Neuronal stem cell (in vitro differentiated cells): ENCODE measurements at regions not wholly inside any gene's neighbourhood (a gene's known extent, or its start where the extent isn't known, plus 50 kb on each side); places are given as distances from the start of the nearest gene placed in this dataset.
A peak's percentile ranks its signal among the peaks of the same experiment; 100 is the strongest.

Experiments
- DNase-seq: peaks from one replicate; pipeline ENCODE4 v3.0.0-alpha.2; 2013; ENCODE audit warnings: low spot score
- H2AFZ ChIP-seq: one replicate; pipeline ENCODE4 v1.6.1; 2013; ENCODE audit warnings: mild to moderate bottlenecking, low read length, inconsistent platforms
- H2AK5ac ChIP-seq: 2 replicates; pipeline ENCODE4 v1.6.1; 2013; ENCODE audit warnings: low read depth, mild to moderate bottlenecking, inconsistent platforms, low read length, moderate library complexity, mixed read lengths
- H2BK120ac ChIP-seq: 2 replicates; pipeline ENCODE4 v1.6.1; 2013; ENCODE audit warnings: low read depth, mild to moderate bottlenecking, inconsistent platforms, low read length, moderate library complexity, mixed read lengths
- H2BK12ac ChIP-seq: one replicate; pipeline ENCODE4 v1.6.1; 2013; ENCODE audit warnings: low read length, inconsistent platforms
- H2BK15ac ChIP-seq: 2 replicates; pipeline ENCODE4 v1.6.1; 2013; ENCODE audit warnings: mild to moderate bottlenecking, low read length, inconsistent platforms, mixed read lengths
- H2BK5ac ChIP-seq: one replicate; pipeline ENCODE4 v1.6.1; 2013; ENCODE audit warnings: inconsistent platforms, mild to moderate bottlenecking, low read length, moderate library complexity
- H3K14ac ChIP-seq: one replicate; pipeline ENCODE4 v1.6.1; 2013; ENCODE audit warnings: low read length, inconsistent platforms
- H3K18ac ChIP-seq: 2 replicates; pipeline ENCODE4 v1.6.1; 2013; ENCODE audit warnings: low read length, inconsistent platforms
- H3K23ac ChIP-seq: 2 replicates; pipeline ENCODE4 v1.6.1; 2013; ENCODE audit warnings: low read depth, mild to moderate bottlenecking, mixed read lengths, low read length, inconsistent platforms; ENCODE audit not compliant: poor library complexity
- H3K27ac ChIP-seq: replicated peaks from 3 replicates; pipeline ENCODE4 v1.5.1; 2013; ENCODE audit warnings: low read length, inconsistent platforms
- H3K27me3 ChIP-seq, 3 experiments: 2 replicates each; pipeline ENCODE4 v1.6.1; 2013; ENCODE audit warnings: low read length in 3 of 3, mild to moderate bottlenecking in 2 of 3, inconsistent platforms in 1 of 3, low read depth in 1 of 3, mixed read lengths in 1 of 3, moderate library complexity in 1 of 3; ENCODE audit not compliant: control insufficient read depth in 3 of 3, insufficient read depth in 3 of 3
- H3K36me3 ChIP-seq, 2 donors: replicated peaks in 1 of 2; 2 replicates each; pipeline ENCODE4 v1.6.1; 2013; ENCODE audit warnings: low read length in 2 of 2; ENCODE audit not compliant: control insufficient read depth in 2 of 2, insufficient read depth in 2 of 2
- H3K4ac ChIP-seq: 2 replicates; pipeline ENCODE4 v1.6.1; 2013; ENCODE audit warnings: inconsistent platforms, mild to moderate bottlenecking, low read length, moderate library complexity
- H3K4me1 ChIP-seq, 2 donors: 1 replicate in 1 of 2; 2 replicates in 1 of 2; pipeline ENCODE4 v1.6.1; 2013; ENCODE audit warnings: low read length in 2 of 2, low read depth in 1 of 2; ENCODE audit not compliant: control insufficient read depth in 2 of 2, insufficient read depth in 1 of 2
- H3K4me2 ChIP-seq: one replicate; pipeline ENCODE4 v1.6.1; 2013; ENCODE audit warnings: mild to moderate bottlenecking, low read length, inconsistent platforms; ENCODE audit not compliant: insufficient read depth, poor library complexity, severe bottlenecking
- H3K4me3 ChIP-seq, 2 donors: 2 replicates each; pipeline ENCODE4 v1.5.1; 2013; ENCODE audit warnings: low read length in 2 of 2, mild to moderate bottlenecking in 2 of 2, inconsistent platforms in 1 of 2, moderate library complexity in 1 of 2
- H3K79me1 ChIP-seq: one replicate; pipeline ENCODE4 v1.6.1; 2013; ENCODE audit warnings: low read depth, mild to moderate bottlenecking, inconsistent platforms, low read length, moderate library complexity
- H3K9ac ChIP-seq: one replicate; pipeline ENCODE4 v1.6.1; 2013; ENCODE audit warnings: mild to moderate bottlenecking, low read depth, low read length, inconsistent platforms; ENCODE audit not compliant: poor library complexity
- H3K9me3 ChIP-seq, 2 donors: replicated peaks in 1 of 2; 2 replicates each; pipeline versions ENCODE3 to v1.6.1; 2013; ENCODE audit warnings: low read length in 2 of 2, mild to moderate bottlenecking in 2 of 2, inconsistent platforms in 1 of 2, low read depth in 1 of 2, mixed read lengths in 1 of 2, moderate library complexity in 1 of 2; ENCODE audit not compliant: control insufficient read depth in 2 of 2, insufficient read depth in 1 of 2
- H4K8ac ChIP-seq: one replicate; pipeline ENCODE4 v1.6.1; 2013; ENCODE audit warnings: low read depth, mild to moderate bottlenecking, inconsistent platforms, low read length, moderate library complexity
- H4K91ac ChIP-seq: one replicate; pipeline ENCODE4 v1.6.1; 2013; ENCODE audit warnings: low read length, low read depth, mild to moderate bottlenecking, inconsistent platforms; ENCODE audit not compliant: poor library complexity
- WGBS, 2 donors: extraction: QIAGEN DNeasy Blood & Tissue Kit; methylation state at CpG; one replicate each; pipeline ENCODE4 v1.1.7; 2013; ENCODE audit warnings: missing lambda C conversion rate in 2 of 2, mixed read lengths in 1 of 2; ENCODE audit not compliant: insufficient read length in 2 of 2, insufficient replicate concordance in 1 of 2; ENCODE audit errors: extremely low coverage in 2 of 2; 5-methylcytosine and 5-hydroxymethylcytosine counted together

DNA sequence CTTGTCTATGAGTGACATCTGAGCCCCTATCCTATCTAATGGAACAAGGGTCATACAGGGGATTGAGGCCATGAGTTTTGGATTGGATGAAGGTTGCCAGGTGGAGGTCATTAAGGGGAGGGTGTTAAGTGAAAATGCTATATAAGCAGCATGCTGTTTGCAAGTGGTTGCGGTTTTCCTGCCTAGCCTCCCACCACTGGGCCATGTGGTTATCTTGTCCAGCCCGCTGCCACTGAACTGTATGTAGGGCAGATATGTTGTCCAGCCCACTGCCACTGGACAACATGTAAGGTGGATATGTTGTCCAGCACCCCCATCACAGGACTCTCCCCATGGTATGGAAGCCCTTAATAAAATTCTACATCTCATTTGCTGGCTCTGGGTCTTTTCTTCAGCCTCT is 200.0 kb downstream of the FGF10 start:
- Histone ChIP-seq H2BK15ac (no peak overlapping the region), H4K8ac (no peak overlapping the region), H3K27ac (no peak overlapping the region), H3K4me2 (no peak overlapping the region), H2AK5ac (no peak overlapping the region), H3K4me3 (no peak overlapping the region), H3K18ac (no peak overlapping the region), H3K9ac (no peak overlapping the region), H2AFZ (no peak overlapping the region), H3K4ac (no peak overlapping the region), H3K36me3 (no peaks in the 10 kb centered on the region), H2BK12ac (no peak overlapping the region), H3K14ac (no peak overlapping the region), H2BK5ac (no peak overlapping the region), H3K79me1 (no peaks in the 10 kb centered on the region), H4K91ac (no peak overlapping the region), H3K9me3 (no peaks in the 10 kb centered on the region), H3K4me1 (no peaks in the 10 kb centered on the region), H3K27me3 (no peaks in the 10 kb centered on the region), H2BK120ac (no peak overlapping the region), H3K23ac (no peak overlapping the region)
- no CpG with 5 or more reads among the region's 2 CpGs for WGBS, 2 donors
- DNase-seq, result no peak

DNA sequence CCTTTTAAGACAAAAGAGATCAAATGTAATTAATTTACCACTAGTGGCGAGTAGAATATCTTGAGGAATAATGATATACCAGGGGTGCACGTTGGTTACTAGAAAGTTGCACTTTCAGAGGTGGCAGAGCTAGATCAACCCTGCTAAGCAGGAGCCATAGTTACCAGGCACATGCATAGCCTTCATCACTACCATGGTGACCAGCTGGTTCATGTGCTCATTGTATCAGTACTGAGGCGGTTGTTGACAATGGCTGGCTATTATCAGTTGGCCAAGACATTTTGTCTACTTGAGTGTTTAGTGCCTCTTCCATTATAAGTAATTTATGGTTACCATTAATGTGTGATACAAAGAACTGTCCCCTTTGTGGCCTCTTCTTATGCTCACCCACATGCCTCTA is 201.2 kb downstream of the FGF10 start:
- Histone ChIP-seq H4K91ac (no peak overlapping the region), H3K79me1 (no peaks in the 10 kb centered on the region), H2AFZ (no peak overlapping the region), H3K9ac (no peak overlapping the region), H3K14ac (no peak overlapping the region), H3K4me2 (no peak overlapping the region), H3K4me3 (no peak overlapping the region), H2BK12ac (no peak overlapping the region), H3K4me1 (no peaks in the 10 kb centered on the region), H3K9me3 (no peaks in the 10 kb centered on the region), H3K27me3 (no peaks in the 10 kb centered on the region), H3K23ac (no peak overlapping the region), H2AK5ac (no peak overlapping the region), H3K18ac (no peak overlapping the region), H3K36me3 (no peaks in the 10 kb centered on the region), H4K8ac (no peak overlapping the region), H2BK120ac (no peak overlapping the region), H3K27ac (no peak overlapping the region), H3K4ac (no peak overlapping the region), H2BK15ac (no peak overlapping the region), H2BK5ac (no peak overlapping the region)
- WGBS, 2 donors, result no CpG with 5 or more reads among the region's 3 CpGs
- DNase-seq, result no peak

DNA sequence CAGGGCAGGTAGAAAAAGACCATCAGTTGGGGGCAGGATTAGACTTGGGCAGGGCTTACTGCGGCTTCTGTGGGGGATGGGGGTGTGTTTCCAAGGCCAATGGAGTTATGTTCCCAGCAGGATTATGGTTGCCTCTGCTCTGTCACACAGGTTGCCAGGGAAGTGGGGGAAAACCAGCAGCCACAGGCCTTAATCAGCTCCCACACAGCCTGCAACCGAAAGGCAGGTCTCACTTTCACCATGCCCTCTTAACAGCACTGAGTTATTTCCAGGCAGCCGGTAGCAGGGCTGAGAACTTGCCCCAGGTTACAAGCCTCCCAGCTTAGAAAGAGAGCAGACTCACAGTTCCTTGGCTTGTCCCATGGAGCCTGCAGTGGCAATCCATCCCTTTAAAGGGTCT is 205.5 kb downstream of the FGF10 start:
- no peak overlapping the region for H2BK120ac ChIP-seq
- no peak overlapping the region for H3K4me2 ChIP-seq
- peak overlapping the region; percentile 47 for H2AFZ ChIP-seq
- no peak overlapping the region for H2AK5ac ChIP-seq
- no peak overlapping the region for H3K23ac ChIP-seq
- H3K4ac ChIP-seq, result no peak overlapping the region
- no peak overlapping the region for H3K9ac ChIP-seq
- no CpG with 5 or more reads among the region's 3 CpGs for WGBS, 2 donors
- no peak overlapping the region for H3K27ac ChIP-seq
- no peak for DNase-seq
- no peak overlapping the region for H3K18ac ChIP-seq
- no peak overlapping the region for H4K8ac ChIP-seq
- no peaks in the 10 kb centered on the region for H3K9me3 ChIP-seq
- H3K4me3 ChIP-seq, result no peak overlapping the region
- H3K4me1 ChIP-seq, result no peaks in the 10 kb centered on the region
- H2BK12ac ChIP-seq, result no peak overlapping the region
- H3K27me3 ChIP-seq, result no peaks in the 10 kb centered on the region
- H3K36me3 ChIP-seq, result no peaks in the 10 kb centered on the region
- no peak overlapping the region for H2BK15ac ChIP-seq
- H4K91ac ChIP-seq, result no peak overlapping the region
- H3K14ac ChIP-seq, result no peak overlapping the region
- H3K79me1 ChIP-seq, result no peaks in the 10 kb centered on the region
- no peak overlapping the region for H2BK5ac ChIP-seq

DNA sequence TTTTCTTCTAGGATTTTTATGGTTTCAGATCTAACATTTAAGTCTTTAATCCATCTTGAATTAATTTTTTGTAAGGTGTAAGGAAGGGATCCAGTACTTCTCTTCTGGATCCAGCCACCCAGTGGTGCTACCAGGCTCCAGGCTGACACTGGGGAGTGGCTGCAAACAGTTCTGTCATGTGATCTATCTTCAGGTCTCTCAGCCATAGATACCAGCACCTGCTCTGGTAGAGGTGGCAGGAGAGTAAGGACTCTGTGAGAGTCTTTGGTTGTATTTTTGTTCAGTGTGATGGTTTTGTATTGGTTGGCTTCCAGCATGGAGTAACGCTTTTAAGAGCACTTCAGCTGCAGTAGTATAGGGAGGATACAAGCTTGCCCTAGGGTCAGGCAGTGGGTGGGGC is 205.9 kb downstream of the FGF10 start:
- no peak overlapping the region for H3K4me3 ChIP-seq
- H3K23ac ChIP-seq, result no peak overlapping the region
- peak overlapping the region; percentile 47 for H2AFZ ChIP-seq
- H2BK15ac ChIP-seq, result no peak overlapping the region
- no peak overlapping the region for H3K27ac ChIP-seq
- no peak overlapping the region for H3K9ac ChIP-seq
- H3K4me2 ChIP-seq, result no peak overlapping the region
- no peaks in the 10 kb centered on the region for H3K9me3 ChIP-seq
- no peak overlapping the region for H3K18ac ChIP-seq
- H3K14ac ChIP-seq, result no peak overlapping the region
- DNase-seq, result no peak
- H4K91ac ChIP-seq, result no peak overlapping the region
- no peak overlapping the region for H4K8ac ChIP-seq
- H3K27me3 ChIP-seq, result no peaks in the 10 kb centered on the region
- H2BK120ac ChIP-seq, result no peak overlapping the region
- H3K4ac ChIP-seq, result no peak overlapping the region
- WGBS, 2 donors, result no CpG with 5 or more reads among the region's 1 CpG
- no peak overlapping the region for H2BK5ac ChIP-seq
- no peaks in the 10 kb centered on the region for H3K36me3 ChIP-seq
- H3K4me1 ChIP-seq, result no peaks in the 10 kb centered on the region
- no peak overlapping the region for H2BK12ac ChIP-seq
- H2AK5ac ChIP-seq, result no peak overlapping the region
- H3K79me1 ChIP-seq, result no peaks in the 10 kb centered on the region
